ENCODE measurements at regions not wholly inside any gene's neighbourhood (a gene's known extent, or its start where the extent isn't known, plus 50 kb on each side); places are given as distances from the start of the nearest gene placed in this dataset.

GRCh38 chr6:71107911-71108420 lies 151.1 kb upstream of the B3GAT2 start:
- TF ChIP-seq CTCF (IDR thresholded peaks at IDR 0.05; ENCODE audit: low read depth, low read length, poor library complexity, severe bottlenecking), result no peak
- no peak for TF ChIP-seq EZH2phosphoT487 (IDR thresholded peaks at IDR 0.05; ENCODE audit: borderline replicate concordance, low read length)
